HPDE6-E6E7 (cell line): ENCODE measurements at regions not wholly inside any gene's neighbourhood (a gene's known extent, or its start where the extent isn't known, plus 50 kb on each side); places are given as distances from the start of the nearest gene placed in this dataset.
A peak's percentile ranks its signal among the peaks of the same experiment; 100 is the strongest.
"Not testable (repeated sequence)": the region's sequence is repeated elsewhere in the genome, so short reads cannot be mapped to it uniquely, and the experiment has no call there.

ENCODE experiments used
- DNase-seq: peaks from one replicate; pipeline ENCODE4 v3.0.0; 2011; ENCODE audit warnings: missing footprints; ENCODE audit errors: extremely low spot score

GRCh38 chr4:189753092-189753491 lies 187.6 kb upstream of the FRG1 start:
- not testable (repeated sequence) for DNase-seq

GRCh38 chr4:189763583-189763982 lies 177.1 kb upstream of the FRG1 start:
- no peak for DNase-seq

- no peak for DNase-seq
These were observed 175.4 kb upstream of the FRG1 start for GRCh38 chr4:189765301-189765700.

- DNase-seq, result no peak
These were observed 174.9 kb upstream of the FRG1 start for GRCh38 chr4:189765736-189766135.

- DNase-seq, result no peak
These were observed 172.7 kb upstream of the FRG1 start for GRCh38 chr4:189767941-189768340.

- no peak for DNase-seq
These were observed 171.5 kb upstream of the FRG1 start for GRCh38 chr4:189769131-189769530.

- DNase-seq, result no peak
These were observed 168.8 kb upstream of the FRG1 start for GRCh38 chr4:189771696-189772361.

- no peak for DNase-seq
These were observed 166.8 kb upstream of the FRG1 start for GRCh38 chr4:189773909-189774308.

GRCh38 chr4:189779281-189779980 lies 161.2 kb upstream of the FRG1 start:
- no peak for DNase-seq

- no peak for DNase-seq
These were observed 160.3 kb upstream of the FRG1 start for GRCh38 chr4:189780391-189780790.

- DNase-seq, result no peak
These were observed 156.0 kb upstream of the FRG1 start for GRCh38 chr4:189784651-189785050.

- DNase-seq, result no peak
These were observed 155.4 kb upstream of the FRG1 start for GRCh38 chr4:189785257-189785656.

GRCh38 chr4:189786447-189786846 lies 154.2 kb upstream of the FRG1 start:
- DNase-seq, result no peak

- no peak for DNase-seq
These were observed 153.2 kb upstream of the FRG1 start for GRCh38 chr4:189787216-189788031.

GRCh38 chr4:189792924-189793618 lies 147.6 kb upstream of the FRG1 start:
- DNase-seq, result peak; percentile 50

- no peak for DNase-seq
These were observed 140.1 kb upstream of the FRG1 start for GRCh38 chr4:189800545-189801088.

GRCh38 chr4:189802884-189803283 lies 137.8 kb upstream of the FRG1 start:
- no peak for DNase-seq

GRCh38 chr4:189804894-189805293 lies 135.8 kb upstream of the FRG1 start:
- DNase-seq, result no peak

GRCh38 chr4:189806506-189806905 lies 134.2 kb upstream of the FRG1 start:
- DNase-seq, result no peak

GRCh38 chr4:189807031-189807430 lies 133.6 kb upstream of the FRG1 start:
- DNase-seq, result no peak

GRCh38 chr4:189809241-189809735 lies 131.4 kb upstream of the FRG1 start:
- no peak for DNase-seq

- DNase-seq, result no peak
These were observed 130.8 kb upstream of the FRG1 start for GRCh38 chr4:189809839-189810238.
